ENCODE measurements at regions not wholly inside any gene's neighbourhood (a gene's known extent, or its start where the extent isn't known, plus 50 kb on each side); places are given as distances from the start of the nearest gene placed in this dataset.
A peak's percentile ranks its signal among the peaks of the same experiment; 100 is the strongest.

DNA sequence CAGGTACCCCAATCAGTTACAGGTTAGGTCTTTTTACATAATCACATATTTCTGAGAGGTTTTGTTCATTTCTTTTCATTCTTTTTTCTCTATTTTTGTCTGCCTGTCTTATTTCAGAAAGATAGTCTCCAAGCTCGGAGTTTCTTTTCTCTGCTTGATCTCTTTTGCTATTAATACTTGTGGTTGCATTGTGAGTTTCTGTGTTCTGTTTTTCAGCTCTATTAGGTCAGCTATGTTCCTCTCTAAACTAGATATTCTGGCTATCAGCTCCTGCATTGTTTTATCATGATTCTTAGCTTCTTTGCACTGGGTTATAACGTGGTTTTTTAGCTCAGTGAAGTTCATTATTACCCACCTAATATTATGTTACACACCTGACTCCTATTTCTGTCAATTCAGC, 914.1 kb downstream of the TRHDE start:
- H3K27ac ChIP-seq = no peak overlapping the region

DNA sequence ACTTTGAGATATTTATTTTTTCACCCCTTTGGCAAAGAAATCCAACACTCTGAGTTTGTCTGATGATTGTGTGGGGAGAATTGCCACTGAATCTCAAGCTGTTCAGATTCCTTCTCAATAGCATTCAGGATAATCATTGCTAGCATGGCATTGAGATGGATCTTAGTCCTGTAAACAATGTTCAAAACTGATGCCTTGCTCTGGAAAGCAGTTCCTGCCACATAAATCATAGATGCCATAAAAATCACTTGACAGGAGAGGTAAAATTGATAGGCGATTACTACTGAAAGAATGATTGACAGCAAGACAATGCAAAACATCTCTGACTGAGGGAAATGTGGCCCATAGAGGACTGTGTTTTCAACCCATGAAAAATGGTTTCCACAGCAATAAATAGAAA, 915.6 kb downstream of the TRHDE start:
- TF ChIP-seq, protein P1, sequence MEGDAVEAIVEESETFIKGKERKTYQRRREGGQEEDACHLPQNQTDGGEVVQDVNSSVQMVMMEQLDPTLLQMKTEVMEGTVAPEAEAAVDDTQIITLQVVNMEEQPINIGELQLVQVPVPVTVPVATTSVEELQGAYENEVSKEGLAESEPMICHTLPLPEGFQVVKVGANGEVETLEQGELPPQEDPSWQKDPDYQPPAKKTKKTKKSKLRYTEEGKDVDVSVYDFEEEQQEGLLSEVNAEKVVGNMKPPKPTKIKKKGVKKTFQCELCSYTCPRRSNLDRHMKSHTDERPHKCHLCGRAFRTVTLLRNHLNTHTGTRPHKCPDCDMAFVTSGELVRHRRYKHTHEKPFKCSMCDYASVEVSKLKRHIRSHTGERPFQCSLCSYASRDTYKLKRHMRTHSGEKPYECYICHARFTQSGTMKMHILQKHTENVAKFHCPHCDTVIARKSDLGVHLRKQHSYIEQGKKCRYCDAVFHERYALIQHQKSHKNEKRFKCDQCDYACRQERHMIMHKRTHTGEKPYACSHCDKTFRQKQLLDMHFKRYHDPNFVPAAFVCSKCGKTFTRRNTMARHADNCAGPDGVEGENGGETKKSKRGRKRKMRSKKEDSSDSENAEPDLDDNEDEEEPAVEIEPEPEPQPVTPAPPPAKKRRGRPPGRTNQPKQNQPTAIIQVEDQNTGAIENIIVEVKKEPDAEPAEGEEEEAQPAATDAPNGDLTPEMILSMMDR (IDR thresholded peaks at IDR 0.05) = no peak
- TF ChIP-seq ZFX (IDR thresholded peaks at IDR 0.05; ENCODE audit: borderline replicate concordance) = no peak
- H3K27ac ChIP-seq = no peak overlapping the region

More for the DNA sequence above, 914.1 kb downstream of the TRHDE start:
- no peak for TF ChIP-seq ZFX (IDR thresholded peaks at IDR 0.05; ENCODE audit: borderline replicate concordance)
- TF ChIP-seq, protein P1 (IDR thresholded peaks at IDR 0.05) = no peak

- no peak for TF ChIP-seq ZFX (IDR thresholded peaks at IDR 0.05; ENCODE audit: borderline replicate concordance)
- TF ChIP-seq, protein P1 (IDR thresholded peaks at IDR 0.05) = no peak
- H3K27ac ChIP-seq = no peak overlapping the region
Observed at GRCh38 chr12:73210548-73211204, 938.5 kb downstream of the TRHDE start.

DNA sequence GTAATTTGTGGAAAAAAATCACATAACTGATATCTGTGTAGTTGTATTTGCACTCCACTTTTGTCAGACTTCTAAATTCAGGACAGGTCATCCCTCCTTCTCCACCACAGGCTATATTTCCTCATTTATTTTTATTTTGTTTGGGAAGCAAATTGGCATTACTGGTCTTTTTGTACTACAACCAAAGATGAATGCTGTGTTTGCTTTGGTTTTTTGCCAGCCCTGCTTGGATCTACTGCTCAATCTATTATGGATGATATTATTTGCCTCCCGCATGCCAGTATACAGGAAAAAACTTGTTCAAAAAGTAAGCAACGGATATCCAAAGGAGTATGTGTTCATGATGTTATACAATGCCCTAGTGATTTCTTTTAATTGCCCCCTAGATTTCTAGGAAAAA, 948.8 kb downstream of the TRHDE start:
- TF ChIP-seq, protein P1 (IDR thresholded peaks at IDR 0.05) = no peak
- no peak for TF ChIP-seq ZFX (IDR thresholded peaks at IDR 0.05; ENCODE audit: borderline replicate concordance)
- peak overlapping the region; percentile 58 for H3K27ac ChIP-seq

DNA sequence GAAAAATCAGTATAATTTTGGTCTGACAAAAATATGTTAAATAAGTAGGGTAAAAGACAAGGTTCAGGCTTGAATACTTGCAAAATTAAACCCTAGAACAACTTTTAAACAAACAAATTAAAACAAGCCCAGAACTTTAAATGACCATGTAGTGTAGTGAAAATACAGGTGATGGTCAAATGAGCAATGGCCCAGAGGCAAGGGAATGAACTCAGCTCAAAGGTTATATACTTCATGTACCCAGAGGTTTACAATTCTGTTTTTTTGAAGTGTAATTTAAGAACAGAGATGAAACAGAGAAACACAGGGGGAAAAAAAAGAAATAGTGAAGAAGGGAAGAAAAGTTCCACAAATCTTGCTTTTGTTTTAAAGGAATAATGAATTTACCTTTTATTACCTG, 949.2 kb downstream of the TRHDE start:
- TF ChIP-seq, protein P1 (IDR thresholded peaks at IDR 0.05) = no peak
- TF ChIP-seq ZFX (IDR thresholded peaks at IDR 0.05; ENCODE audit: borderline replicate concordance) = no peak
- H3K27ac ChIP-seq = peak overlapping the region; percentile 58

- peak overlapping the region; percentile 58 for H3K27ac ChIP-seq
- TF ChIP-seq, protein P1 (IDR thresholded peaks at IDR 0.05) = no peak
- no peak for TF ChIP-seq ZFX (IDR thresholded peaks at IDR 0.05; ENCODE audit: borderline replicate concordance)
Observed at GRCh38 chr12:73221836-73222235, 949.7 kb downstream of the TRHDE start.

DNA sequence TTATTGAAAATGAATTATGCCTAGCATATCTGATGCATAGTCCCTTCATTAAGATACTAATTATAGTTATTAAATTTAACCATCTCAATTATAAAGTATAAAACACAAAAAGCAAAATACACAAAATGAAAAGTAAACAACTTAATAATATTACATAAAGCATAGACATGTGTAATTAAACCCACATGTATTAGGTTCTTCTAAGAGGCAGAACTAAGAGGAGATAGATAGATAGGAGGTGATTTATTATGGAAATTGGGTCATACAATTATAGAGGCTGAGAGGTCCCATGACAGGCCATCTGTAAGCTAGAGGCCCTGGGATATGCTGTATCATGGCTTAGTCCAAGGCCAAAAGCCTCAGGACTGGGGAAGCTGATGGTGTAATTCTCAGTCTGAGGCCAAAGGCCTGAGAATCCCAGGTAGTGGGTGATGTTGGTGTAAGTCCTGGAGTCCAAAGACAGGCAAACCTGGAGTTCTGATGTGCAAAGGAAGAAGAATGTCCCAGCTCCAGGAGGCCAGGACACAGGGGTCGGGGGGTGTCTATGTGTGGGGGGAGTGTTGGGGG, 953.3 kb downstream of the TRHDE start:
- no peak for TF ChIP-seq ZFX (IDR thresholded peaks at IDR 0.05; ENCODE audit: borderline replicate concordance)
- TF ChIP-seq, protein P1 (IDR thresholded peaks at IDR 0.05) = no peak
- H3K27ac ChIP-seq = no peak overlapping the region
